PC-9 (cell line): ENCODE measurements at regions not wholly inside any gene's neighbourhood (a gene's known extent, or its start where the extent isn't known, plus 50 kb on each side); places are given as distances from the start of the nearest gene placed in this dataset.

Source experiments
- CTCF ChIP-seq: fragments of 200-600 bp; sonication (generic); conservative IDR thresholded peaks from 2 replicates; pipeline ENCODE4 v1.6.1; 2017; ENCODE audit warnings: mixed run types, antibody characterized with exemption, mild to moderate bottlenecking, moderate library complexity
- EZH2 ChIP-seq: fragments of 200-600 bp; sonication (generic); IDR thresholded peaks from 2 replicates; pipeline ENCODE4 v1.8.0; 2017; ENCODE audit warnings: antibody characterized with exemption, low read depth

- TF ChIP-seq CTCF = no peak
- no peak for TF ChIP-seq EZH2
These were observed 50.9 kb upstream of the ANKH start for GRCh38 chr5:14922456-14922855.
